ENCODE measurements at regions not wholly inside any gene's neighbourhood (a gene's known extent, or its start where the extent isn't known, plus 50 kb on each side); places are given as distances from the start of the nearest gene placed in this dataset.

- Histone ChIP-seq H3K27ac (ENCODE audit: low read depth, low read length) (no peak overlapping the region), H3K4ac (replicated peaks; ENCODE audit: insufficient read length, low read depth, low read length) (no peak overlapping the region), H3K23ac (ENCODE audit: insufficient read length) (no peak overlapping the region), H2BK120ac (replicated peaks; ENCODE audit: low read depth, low read length) (no peak overlapping the region), H2BK5ac (ENCODE audit: low read depth, low read length) (no peak overlapping the region), H4K91ac (replicated peaks; ENCODE audit: insufficient read length, low read length) (no peak overlapping the region), H3K36me3 (ENCODE audit: control insufficient read depth in 2 of 4, insufficient read depth in 4 of 4, low read length in 3 of 4) (no peaks in the 10 kb centered on the region), H3K9me3 (ENCODE audit: insufficient read depth in 2 of 2, low read depth in 1 of 2, low read length in 1 of 2) (no peaks in the 10 kb centered on the region), H3K9ac (replicated peaks in 1 of 4; ENCODE audit: extremely low read depth in 1 of 4, low read depth in 3 of 4, low read length in 3 of 4) (no peak overlapping the region), H2BK15ac (ENCODE audit: low read length) (no peak overlapping the region), H3K4me1 (replicated peaks in 1 of 4; ENCODE audit: control insufficient read depth in 3 of 4, insufficient read depth in 4 of 4, low read length in 3 of 4) (no peaks in the 10 kb centered on the region), H3K23me2 (ENCODE audit: low read depth, low read length) (no peaks in the 10 kb centered on the region), H3K14ac (ENCODE audit: insufficient read length) (no peak overlapping the region), H3K4me3 (ENCODE audit: extremely low read depth in 1 of 4, insufficient read depth in 2 of 4, low read depth in 3 of 4, low read length in 4 of 4) (no peak overlapping the region), H2AK5ac (ENCODE audit: low read depth, low read length) (no peak overlapping the region), H3K18ac (ENCODE audit: extremely low read depth, low read length) (no peak overlapping the region), H2BK12ac (ENCODE audit: low read depth, low read length) (no peak overlapping the region), H3K79me2 (ENCODE audit: control insufficient read depth in 1 of 2, insufficient read depth in 2 of 2, low read length in 2 of 2) (no peaks in the 10 kb centered on the region), H3K27me3 (replicated peaks in 1 of 4; ENCODE audit: control insufficient read depth in 3 of 4, extremely low read depth in 1 of 4, insufficient read depth in 3 of 4, low read length in 3 of 4) (no peaks in the 10 kb centered on the region), H2AFZ (ENCODE audit: low read length) (no peak overlapping the region), H4K20me1 (replicated peaks in 1 of 2; ENCODE audit: control insufficient read depth in 1 of 2, insufficient read depth in 2 of 2, low read length in 2 of 2) (no peaks in the 10 kb centered on the region), H4K5ac (ENCODE audit: insufficient read length, low read depth, low read length) (no peak overlapping the region), H3K4me2 (ENCODE audit: insufficient read depth in 1 of 2, low read depth in 2 of 2, low read length in 2 of 2) (no peak overlapping the region), H4K8ac (ENCODE audit: extremely low read depth, insufficient read depth, low read length) (no peak overlapping the region), H3K56ac (replicated peaks; ENCODE audit: insufficient read length, low read depth, low read length) (no peak overlapping the region), H3K79me1 (ENCODE audit: low read depth, low read length) (no peaks in the 10 kb centered on the region), H2BK20ac (ENCODE audit: low read length) (no peak overlapping the region)
- TF ChIP-seq KDM1A (IDR thresholded peaks at IDR 0.05; ENCODE audit: borderline replicate concordance, low read length) (peak; percentile 63; the same call in 1 of the 2 replicates), HDAC2 (IDR thresholded peaks at IDR 0.05; ENCODE audit: borderline replicate concordance in 1 of 2, low read depth in 2 of 2, low read length in 2 of 2) (no peak)
- DNase-seq (ENCODE audit: low read depth in 1 of 2, low spot score in 2 of 2) (no peak), FAIRE-seq (no peak)
- ChIA-PET CTCF (ENCODE audit: partially characterized antibody) (no interaction called here), POLR2A (ENCODE audit: partially characterized antibody) (no interaction called here)
- 88% methylated on average over 4 of the region's 4 CpGs; no CpG with 5 or more reads in 1 of the 2 experiments for WGBS, 2 experiments (ENCODE audit: extremely low coverage in 1 of 2, insufficient coverage in 1 of 2, insufficient read length in 1 of 2, insufficient replicate concordance in 2 of 2, low coverage in 1 of 2, low lambda C conversion rate in 2 of 2, missing lambda C conversion rate in 1 of 2)
Measured at GRCh38 chr12:115305275-115305674, 621.3 kb upstream of the TBX3 start.

All from H1 (cell line).